GM10847 (cell line): ENCODE measurements at regions not wholly inside any gene's neighbourhood (a gene's known extent, or its start where the extent isn't known, plus 50 kb on each side); places are given as distances from the start of the nearest gene placed in this dataset.

ENCODE experiments used
- POLR2A ChIP-seq: IDR thresholded peaks from 2 replicates; pipeline ENCODE4 v1.6.1; 2011; ENCODE audit not compliant: insufficient read length; ENCODE audit errors: extremely low read depth

DNA sequence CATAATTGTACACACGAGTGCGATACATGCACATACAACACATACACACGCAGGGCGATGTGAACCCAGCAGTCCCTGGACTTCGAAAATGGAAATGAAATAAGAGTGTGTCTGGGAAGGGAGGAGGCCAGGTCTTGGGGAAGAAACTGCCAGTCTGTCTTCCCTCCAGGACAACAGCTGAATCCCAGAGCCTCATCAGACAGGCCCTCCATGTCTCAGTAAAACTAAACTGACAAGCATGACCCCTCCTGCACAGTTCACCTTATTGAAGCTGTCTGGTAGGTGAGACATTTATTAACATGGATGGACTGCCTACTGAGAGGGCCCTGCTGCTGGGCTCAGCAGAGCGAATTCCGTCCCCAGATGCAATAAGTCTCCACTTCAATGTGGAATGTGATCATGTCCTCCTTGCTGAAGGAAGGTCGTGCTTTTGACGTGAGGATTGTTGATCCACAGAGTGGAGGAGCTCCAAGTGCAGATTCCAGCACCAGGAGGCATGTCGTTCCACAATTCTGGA is 117.4 kb downstream of the SOX9 start:
- no peak for TF ChIP-seq POLR2A

DNA sequence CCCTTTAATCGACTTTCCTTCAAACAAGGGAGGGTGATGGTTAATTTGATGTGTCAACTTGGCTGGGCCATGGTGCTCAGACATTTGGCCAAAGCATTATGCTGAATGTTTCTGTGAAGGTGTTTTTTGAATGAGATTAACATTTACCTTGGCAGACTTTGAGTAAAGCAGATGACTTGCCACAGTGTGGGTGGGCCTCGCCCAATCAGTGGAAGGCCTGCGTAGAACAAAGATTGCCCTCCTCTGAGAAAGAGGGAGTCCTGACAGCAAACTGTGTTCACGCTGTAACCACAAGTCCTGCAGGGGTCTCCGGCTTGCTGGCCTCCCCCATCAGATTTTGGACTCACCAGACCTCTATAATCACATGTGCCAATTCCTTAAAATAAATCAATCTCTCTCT is 118.7 kb downstream of the SOX9 start:
- no peak for TF ChIP-seq POLR2A

GRCh38 chr17:72240333-72240732 is 119.5 kb downstream of the SOX9 start:
- TF ChIP-seq POLR2A: no peak

- no peak for TF ChIP-seq POLR2A
Observed at GRCh38 chr17:72244494-72244893, 123.7 kb downstream of the SOX9 start.

DNA sequence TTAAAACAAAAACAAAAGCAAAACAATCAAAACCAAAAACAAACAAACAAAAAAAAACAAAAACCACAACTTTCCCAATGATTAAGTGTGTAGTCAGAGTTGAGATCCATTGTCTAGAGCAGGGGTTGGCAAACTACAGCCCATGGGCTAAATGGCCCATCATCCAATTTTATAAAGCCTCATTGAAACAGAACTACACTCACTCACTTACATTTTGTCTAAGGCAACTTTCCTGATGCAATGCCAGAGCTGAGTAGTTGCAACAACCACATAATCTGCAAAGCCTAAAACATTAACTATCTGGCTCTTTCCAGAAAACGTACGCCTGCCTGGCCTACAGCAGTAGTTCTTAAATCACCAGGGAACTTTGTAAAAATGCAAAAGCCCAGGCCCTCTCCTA is 124.1 kb downstream of the SOX9 start:
- no peak for TF ChIP-seq POLR2A

- no peak for TF ChIP-seq POLR2A
Observed at GRCh38 chr17:72249441-72249840, 128.6 kb downstream of the SOX9 start.

DNA sequence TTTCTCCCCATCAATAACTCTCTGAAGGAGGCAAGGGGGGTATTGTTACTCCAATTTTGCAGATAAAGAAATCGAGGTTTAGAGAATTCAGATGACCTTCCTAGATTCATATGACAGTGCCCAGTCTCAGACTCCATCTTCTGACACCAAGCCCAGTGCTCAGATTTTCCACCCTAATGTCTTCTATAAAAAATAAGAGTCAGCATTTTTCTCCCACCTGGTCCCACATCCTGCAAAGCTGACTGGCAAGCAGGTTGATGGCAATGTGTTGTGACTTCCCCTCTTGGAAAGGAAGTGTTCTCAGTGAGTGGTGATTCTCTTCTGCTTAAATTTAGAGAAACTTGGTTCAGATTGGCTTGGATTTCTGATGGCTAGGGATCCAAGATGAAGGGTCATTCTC is 129.4 kb downstream of the SOX9 start:
- TF ChIP-seq POLR2A: no peak

DNA sequence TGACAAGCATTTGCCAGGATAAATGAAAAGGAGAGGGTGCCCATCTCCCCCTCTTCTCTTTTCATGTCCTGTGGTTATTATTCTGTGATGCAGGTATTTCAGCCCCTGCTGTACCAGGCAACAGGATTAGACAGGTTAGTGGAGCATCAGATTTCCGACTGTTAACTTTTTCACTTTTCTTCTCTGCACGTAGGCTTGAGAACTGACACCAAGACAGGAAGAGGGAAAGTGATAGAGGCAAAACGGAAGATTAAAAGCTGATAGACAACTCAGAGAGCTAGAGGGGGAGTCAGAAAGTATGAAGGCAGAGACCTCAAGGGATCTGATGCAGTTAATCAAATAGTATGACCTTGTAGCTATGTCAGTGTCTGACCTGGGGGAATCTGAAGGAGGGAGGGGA is 132.8 kb downstream of the SOX9 start:
- TF ChIP-seq POLR2A: no peak

DNA sequence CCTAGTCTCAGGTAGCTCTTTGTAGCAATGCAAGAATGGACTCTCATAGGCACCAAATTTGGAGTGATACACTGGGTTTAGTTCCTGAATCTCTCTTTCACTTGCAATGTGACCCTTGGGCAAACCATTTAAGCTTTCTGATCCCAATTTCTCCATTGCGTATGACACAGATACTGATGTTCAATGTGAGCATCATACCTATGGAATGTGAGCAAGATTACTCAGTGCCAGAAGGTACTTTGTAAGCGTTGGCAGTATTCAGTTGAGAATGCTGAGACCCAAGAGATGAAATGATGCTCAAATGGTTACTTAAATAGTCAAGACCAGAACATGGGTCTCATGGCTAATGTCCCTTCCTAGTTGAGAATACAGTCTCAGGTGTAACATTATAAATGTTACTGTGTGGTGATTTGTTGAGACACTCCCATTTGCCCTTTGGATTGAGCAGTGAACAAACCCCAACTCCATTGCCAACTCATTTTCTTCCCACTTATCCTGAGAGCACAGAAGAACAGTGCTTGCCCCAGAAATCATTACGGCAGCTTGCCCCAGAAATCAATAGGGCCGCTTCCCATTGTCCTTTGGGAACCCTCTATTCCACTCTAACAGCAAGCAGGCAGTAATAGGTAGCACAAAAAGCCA is 134.1 kb downstream of the SOX9 start:
- TF ChIP-seq POLR2A: no peak

DNA sequence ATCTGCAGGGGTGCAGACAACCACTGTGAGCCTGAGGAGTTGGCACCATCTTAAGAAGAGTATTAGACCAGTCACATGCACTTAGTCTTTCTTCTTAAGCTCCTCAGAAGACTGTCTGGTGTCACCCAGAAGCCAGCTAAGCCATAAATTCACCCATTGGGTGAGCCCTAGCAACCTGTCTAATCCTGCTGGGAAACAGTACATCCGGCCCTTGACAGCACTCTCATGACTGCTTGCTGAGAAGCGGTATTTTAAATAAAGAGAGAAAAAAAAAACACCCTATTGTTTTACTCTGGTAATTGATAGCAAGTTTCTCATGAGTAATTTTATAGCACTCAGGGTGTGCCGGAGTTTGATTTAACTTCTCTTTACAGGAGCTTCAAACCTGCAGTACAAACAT is 134.7 kb downstream of the SOX9 start:
- no peak for TF ChIP-seq POLR2A

- no peak for TF ChIP-seq POLR2A
Observed at GRCh38 chr17:72258711-72259110, 137.9 kb downstream of the SOX9 start.

DNA sequence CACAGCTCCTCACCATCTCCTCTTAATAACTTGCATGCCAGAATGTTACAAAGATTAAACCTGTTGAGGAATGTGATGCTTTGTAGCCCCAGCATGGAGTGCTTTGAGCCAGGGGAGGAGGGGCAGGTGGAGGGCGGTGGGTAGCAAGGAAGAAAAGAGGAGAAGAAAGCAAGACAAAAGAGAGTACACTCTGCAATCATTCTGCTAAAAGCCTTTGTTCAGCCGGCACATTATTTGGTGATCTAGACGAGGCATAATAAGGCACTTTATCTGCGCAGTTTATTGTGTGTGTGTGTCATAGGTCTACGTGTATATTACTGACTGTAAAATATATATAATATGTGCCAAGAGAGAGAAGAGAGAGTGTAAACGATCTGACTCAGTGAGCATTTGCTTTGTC is 139.1 kb downstream of the SOX9 start:
- no peak for TF ChIP-seq POLR2A

- no peak for TF ChIP-seq POLR2A
Observed at GRCh38 chr17:72262766-72263165, 141.9 kb downstream of the SOX9 start.

GRCh38 chr17:72264682-72265405 is 144.0 kb downstream of the SOX9 start:
- TF ChIP-seq POLR2A: no peak

- no peak for TF ChIP-seq POLR2A
Observed at GRCh38 chr17:72266112-72266775, 145.4 kb downstream of the SOX9 start.

DNA sequence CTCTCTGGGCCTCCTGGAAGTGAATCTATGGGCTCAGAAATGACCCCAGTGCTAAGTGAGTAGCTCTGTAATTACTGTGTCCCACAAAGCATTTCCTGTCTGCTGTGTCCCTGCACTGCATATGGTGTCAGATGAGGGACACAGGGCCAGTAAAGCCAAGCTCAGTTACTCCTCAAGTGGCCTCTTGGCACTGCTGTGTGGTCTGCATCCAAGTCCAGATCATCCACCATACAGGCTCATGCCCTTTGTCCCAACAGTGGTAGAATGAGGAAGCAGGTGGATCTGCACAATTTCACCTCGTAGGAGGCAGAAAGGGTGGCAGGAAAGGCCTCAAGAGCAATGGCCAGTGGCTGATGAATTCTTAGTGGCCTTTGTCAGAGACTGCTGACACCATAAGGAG is 146.8 kb downstream of the SOX9 start:
- TF ChIP-seq POLR2A: no peak

DNA sequence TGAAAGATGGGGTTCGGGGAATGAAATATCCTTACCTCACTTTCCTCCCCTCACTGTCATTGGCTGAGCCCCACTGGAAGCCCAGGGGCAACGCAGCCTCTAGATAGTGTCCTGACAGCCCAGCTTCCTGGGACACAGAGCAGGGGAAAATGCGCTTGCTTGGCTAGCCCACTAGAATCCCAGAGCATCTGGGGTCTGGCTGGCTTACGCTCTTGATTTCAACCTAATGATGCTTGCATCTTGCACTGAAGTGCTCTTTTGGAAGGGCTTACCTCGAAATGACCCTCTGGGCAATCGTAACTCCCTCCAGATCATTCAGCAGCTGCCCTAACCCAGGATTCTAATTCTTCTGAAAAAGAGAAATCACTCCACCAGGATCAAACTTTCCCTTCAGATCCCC is 147.6 kb downstream of the SOX9 start:
- no peak for TF ChIP-seq POLR2A
